HG03469 (cell line): ENCODE measurements at regions not wholly inside any gene's neighbourhood (a gene's known extent, or its start where the extent isn't known, plus 50 kb on each side); places are given as distances from the start of the nearest gene placed in this dataset.

Experiments used
- ATAC-seq: cut with Tn5 transposase; IDR thresholded peaks from one replicate; pipeline ENCODE4 v1.9.1; 2021; ENCODE audit warnings: mild to moderate bottlenecking, moderate library complexity, moderate number of reproducible peaks; ENCODE audit not compliant: unreplicated experiment

DNA sequence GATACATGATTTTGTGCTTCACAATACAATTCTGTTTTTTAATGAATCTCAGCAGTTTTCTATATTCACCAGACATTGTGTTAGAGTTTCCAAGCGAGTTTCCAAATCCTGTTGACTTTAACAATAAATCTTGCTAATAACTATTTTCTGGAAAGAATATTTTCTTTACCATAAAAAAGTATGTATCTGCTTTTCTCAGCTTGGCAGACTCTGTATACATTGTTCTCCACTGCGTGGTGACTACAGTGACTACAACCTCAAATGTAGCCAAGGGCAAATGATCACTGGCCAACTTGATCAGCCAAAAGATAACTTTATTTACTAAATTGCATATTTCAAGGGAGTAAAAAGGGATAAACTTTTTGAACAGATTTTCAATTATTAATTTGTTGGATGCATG, 325.9 kb upstream of the ADAMTS5 start:
- ATAC-seq = no peak

DNA sequence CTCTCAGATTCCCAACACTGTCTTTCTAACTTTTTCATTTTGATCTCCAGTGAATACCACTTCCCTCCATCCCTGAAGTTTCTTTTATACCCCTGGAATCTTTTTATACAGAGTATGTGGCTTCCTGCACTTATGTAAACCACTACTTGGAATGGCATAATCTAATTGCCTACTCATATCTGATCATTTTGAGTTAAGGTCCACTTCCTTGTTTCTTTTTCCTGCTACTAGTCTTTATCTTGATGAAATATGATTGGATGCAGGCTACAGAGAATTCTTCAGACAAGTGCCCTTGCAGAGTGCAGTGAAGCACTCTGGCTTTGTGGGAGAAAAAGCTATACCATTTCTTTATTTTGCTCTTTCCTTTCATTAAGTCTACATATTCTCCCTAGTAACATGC, 325.3 kb upstream of the ADAMTS5 start:
- no peak for ATAC-seq

DNA sequence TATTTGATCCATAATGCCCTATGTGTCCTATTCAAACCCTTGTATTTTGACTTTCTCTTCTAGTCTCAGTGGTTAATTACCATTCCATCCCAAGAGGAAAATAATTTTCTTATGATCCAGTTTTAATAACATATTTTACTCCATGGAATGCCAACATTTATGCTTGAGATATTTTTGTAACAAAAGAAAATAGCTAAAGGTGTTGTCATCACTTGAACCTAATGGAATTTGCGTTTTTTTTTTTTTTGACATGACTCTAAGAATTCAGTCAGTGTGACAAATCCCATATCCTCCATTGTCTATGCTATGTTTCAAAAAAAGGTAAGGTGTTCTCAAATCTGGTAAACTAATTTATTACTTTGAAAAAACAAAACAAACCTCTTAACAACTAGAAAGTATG, 324.1 kb upstream of the ADAMTS5 start:
- no peak for ATAC-seq

DNA sequence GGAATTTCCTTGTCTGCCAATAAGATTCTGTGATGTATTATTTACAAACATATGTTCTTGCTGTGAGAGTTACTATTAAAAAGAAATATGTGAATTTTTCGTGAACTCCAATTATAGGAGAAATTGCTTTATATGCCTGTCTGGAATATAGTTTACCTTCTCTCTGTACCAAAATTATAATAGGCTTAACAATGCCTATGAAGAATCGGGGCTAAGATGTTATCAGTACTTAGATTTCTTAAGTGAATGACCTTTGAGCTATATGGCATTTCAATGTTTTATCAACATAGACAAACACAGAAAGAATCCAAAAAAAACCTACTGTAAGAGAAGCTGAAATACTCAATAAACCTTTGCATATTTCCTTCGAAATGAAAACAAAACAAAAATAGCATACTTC, 323.1 kb upstream of the ADAMTS5 start:
- no peak for ATAC-seq

DNA sequence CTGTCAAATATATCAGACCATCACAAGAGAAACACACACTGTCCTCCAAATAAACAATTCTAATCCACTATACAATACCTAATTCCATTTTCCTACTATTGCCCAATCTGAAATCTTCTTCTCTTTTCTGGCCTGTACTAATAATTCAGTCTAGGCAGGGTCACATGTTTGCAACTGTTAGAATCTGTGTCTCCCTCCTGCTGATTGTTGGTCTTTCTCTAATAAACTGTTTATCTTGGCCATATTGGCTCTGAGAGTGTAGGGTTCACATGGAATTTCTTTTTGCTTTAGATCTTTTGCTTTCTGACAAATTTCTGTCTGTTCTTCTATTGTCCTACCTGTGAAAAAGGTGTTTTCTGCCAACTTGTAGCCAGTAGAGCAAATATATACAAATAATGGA, 319.9 kb upstream of the ADAMTS5 start:
- ATAC-seq = no peak

DNA sequence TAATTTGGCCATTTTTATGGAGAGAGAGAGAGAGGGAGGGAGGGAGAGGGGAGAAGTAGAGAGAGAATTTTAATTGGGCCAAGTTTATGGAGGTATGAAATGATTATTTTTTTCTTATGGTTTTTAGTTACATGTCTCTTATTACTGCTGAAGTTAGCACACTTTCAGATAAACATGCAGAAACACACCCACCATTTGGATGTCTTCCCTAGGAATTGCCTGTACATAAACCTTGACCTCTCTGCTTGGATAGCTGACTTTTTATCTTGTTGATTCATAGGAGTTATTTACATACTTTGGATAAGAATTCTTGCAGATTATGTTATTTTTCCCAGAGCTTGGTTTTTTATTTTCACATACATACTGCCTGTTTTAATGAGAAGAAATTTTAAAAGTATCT, 310.2 kb upstream of the ADAMTS5 start:
- no peak for ATAC-seq

DNA sequence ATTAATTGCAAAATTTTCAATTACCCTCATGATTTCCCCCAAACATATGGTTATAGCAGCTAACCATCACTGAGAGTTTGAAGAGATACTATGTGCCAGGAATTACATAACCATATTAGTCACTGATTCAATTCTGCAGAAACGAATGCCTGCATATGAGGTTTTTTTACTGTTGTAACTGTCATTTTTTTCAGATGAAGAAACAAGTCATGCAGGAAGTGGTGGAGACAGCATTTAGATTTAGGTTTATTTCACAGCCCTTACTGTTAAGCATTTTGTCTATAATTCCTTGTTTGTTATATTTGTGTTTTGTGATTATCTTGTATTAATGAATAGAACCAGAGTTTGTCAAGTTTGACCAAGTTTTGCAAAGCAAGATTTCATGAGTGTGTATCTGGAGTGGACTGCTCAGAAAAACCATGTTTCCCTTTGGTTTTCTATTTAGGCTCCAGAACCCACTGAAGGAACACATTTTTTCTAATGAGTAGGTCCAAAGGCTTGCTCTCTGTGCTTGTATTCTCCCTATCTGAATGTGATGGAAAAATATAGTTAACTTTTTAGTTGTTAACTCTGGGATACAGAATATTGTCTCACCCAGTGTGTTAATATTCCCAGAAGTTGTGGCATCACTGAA, 308.5 kb upstream of the ADAMTS5 start:
- ATAC-seq = no peak

DNA sequence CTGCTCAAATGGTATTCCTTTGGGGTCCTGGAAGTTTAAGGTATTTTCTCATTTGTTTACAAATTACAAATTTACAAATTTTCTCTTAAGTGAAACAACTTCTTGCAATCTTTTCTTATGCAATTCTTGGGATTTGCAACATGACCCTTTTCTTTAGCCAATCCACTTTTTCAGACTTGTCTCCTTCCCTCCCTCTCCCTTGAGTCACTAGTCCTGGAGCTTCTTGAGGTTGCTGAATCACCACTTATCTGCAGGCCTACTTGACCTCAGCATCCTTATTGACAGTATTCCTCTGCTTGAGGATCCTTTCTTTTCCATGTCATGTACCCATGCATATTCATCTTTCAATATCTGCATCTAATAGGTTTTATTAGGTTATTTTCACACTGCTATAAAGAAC, 302.8 kb upstream of the ADAMTS5 start:
- ATAC-seq = no peak

DNA sequence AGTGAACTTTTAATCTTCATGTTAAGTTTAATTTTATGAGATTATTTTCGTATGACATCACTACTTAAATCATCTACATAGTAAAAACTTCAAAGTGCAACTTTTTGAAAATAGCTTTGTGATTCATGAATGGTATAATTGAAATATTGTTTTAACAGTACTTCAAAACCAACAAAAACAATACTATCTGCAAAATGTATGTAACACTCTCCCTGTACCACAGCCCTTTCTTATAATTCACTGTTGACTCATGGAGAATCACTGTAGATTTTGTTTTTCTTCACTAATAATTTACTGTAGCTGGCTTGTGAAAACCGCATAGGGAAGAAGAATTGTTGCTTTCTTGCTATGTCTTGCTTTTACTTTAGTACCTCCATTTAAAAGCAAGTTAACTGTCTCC, 301.4 kb upstream of the ADAMTS5 start:
- no peak for ATAC-seq

DNA sequence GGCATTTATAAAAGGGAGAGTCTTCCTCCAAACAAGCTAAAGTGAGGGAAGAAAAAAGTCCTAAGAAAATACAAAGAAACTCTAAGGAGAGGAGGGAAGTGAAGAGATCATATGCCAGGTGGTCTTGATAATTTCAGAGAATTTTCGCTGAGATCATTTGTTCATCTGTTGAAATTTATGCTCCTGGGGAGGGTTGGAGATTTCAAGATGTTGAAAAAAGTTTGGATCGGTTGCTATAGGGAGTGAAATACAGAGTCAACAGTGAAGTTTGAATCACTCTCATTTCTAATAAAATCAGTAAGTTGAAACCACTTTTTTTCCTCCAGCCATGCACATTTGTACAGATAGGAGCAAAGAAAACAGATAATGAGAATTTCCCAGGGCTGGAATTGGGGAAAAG, 299.1 kb upstream of the ADAMTS5 start:
- ATAC-seq = no peak

DNA sequence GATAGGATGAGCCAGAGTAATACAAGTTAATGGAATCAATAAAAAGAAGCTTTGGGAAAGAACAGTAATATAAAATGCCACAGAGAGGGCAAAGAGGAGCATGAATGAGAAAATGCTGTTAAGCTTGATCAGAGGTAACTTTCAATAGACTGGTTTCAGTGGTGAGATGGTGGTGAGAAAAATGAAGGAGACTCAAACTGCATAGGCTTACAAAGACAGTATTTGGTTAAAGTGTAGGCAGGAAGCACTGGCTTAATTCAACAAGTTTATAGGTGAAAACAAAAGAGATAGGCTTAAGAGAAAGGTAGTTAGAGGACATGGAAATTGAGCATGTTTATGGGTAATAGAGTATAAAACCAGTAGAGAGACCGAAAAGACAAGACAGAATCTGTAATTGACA, 298.6 kb upstream of the ADAMTS5 start:
- ATAC-seq = no peak

DNA sequence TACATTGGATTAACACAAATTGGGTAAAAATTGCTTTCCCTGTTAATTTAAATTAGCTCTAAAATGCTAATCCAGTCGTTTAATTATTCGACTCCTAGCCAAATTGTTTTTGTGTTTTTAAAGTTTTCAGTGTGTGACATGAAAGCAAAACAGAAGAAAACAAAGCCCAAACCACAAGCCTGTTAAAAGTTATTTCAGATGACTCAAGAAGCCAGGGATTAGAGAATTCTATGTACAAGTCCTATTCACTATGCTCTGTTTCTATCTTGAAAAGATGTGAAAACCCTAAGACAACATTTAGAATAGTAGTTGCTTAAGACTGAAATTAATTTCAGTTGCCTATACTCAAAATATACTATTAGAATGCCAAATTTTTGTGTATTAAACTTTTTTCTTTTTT, 294.8 kb upstream of the ADAMTS5 start:
- ATAC-seq = no peak

DNA sequence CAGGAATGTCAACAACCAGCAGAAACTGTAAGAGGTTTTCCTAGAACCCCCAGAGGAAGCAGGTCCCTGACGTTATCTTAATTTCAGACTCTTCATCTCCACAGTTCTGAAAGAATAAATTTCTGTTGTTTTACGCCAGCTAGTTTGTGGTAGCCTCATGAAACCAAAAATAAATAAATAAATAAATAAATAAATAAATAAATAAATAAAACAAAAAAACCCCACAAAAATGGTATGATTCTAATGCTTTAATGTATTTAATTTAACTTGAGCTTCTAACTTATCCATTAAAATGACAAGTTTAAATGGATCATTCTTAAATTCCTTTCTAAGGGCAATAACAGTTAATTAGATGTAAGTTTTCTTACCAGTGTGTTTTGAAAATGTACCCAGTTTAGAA, 293.8 kb upstream of the ADAMTS5 start:
- no peak for ATAC-seq

DNA sequence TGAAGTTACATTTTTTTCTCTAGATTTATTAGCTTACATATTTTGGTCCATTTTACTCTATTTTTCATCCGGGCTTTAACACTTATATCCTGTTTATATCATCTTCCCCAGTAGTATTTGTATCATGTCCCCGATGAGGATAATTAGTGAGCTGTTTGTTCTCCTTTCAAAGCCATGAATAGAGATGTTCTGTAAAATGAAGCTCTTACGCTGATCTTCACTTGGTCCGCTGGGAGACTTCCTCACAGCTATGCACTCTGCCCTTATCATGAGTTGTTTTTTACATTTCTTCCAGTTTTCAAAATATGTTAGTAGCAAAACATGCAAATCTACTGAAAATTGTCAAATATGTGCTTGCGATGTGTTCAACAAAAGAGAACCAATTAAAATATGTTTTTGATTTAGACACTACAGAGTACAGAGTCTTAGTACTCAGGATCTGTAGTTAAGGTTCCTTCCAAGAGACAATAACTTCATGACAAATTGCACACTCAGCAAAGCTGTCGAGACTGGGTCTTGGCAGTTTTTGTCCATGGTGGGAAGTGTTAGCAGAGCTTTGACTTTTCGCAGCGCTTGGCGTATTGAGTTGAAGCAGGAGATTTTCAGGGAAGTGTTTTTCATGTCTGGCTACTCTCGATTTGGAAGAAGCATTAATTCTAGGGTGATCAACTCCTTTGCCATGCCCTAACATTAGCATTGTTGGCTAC, 292.0 kb upstream of the ADAMTS5 start:
- no peak for ATAC-seq

DNA sequence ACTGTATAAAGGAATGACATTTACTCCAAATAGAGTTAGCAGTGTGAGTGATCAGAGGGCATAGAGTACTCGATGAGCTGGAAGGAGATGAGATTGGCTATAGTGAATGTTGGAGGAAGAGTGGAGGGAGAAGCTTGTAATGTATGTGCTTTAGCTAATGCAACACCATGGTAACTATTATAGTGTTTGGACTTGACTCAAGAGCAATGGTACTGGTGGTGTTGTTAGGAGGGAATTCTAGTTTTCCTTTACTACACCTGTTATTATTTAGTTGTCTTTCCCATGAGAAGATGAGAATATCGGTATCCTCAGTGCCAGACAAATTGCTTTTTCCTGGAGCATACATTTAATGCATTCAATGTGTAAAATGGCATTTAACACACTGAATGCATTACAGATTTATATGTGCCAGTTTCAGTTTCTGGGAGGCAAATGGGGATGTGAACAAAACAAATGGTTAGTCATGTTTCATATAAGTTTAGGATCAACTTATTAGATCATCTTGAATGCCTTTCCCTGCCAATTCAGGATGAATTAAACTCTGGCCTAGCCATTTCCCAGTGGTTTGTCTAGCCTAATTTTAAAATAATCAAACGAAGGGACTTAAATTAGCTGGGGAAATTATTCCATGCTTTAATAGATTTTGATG, 291.1 kb upstream of the ADAMTS5 start:
- no peak for ATAC-seq

DNA sequence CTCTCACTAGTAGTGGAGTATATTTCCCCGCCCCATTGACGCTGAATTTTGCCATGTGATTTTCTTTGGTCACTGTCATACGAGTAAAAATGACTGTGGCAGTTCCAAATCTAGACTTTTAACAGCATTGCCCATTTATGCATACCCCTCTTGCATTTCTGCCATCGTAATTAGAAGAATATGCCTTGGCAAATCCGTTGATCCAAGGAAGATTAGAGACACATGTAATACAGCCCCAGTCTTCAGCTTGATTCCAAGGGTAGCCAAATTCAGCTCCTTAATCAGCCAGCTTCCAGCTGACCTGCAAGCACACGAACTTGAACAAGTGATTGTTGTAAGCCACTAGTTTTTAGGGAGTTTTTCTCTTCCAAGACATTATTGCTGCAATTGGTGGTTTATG, 290.3 kb upstream of the ADAMTS5 start:
- ATAC-seq = no peak

DNA sequence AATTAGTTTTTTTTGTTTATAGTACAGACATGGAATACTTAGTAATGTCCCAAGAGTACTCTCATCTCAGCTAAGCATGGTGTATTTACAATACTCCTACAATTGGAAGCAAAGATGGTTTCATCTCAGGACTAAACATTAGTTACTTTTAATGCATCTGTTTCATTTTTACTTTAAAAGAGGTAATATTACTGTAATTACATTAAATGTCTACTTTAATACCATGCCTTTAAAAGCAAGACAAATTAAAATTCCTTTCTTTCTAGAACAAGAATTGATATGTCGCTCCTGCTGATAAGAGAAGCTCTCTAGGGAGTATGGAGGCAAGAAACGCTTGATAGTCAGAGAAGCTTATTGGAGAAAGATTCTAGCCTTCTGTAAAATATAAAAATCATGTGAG, 284.9 kb upstream of the ADAMTS5 start:
- no peak for ATAC-seq

DNA sequence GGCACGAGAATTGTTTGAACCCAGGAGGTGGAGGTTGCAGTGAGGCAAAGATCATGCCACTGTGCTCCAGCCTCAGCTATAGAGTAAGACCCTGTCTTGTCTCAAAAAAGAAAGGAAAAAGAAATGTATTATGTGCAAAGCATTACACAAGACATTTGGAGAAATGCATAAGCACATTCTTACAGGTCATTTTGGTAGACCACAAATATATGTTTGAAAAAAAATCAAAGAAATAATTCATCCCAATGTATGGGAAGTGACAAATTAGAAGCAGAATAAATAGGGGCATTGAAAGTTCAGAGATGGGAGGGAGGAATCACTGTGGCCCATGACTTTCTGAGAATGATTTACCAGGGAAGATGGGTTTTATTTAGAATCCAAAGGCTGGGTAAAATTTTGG, 283.5 kb upstream of the ADAMTS5 start:
- no peak for ATAC-seq

DNA sequence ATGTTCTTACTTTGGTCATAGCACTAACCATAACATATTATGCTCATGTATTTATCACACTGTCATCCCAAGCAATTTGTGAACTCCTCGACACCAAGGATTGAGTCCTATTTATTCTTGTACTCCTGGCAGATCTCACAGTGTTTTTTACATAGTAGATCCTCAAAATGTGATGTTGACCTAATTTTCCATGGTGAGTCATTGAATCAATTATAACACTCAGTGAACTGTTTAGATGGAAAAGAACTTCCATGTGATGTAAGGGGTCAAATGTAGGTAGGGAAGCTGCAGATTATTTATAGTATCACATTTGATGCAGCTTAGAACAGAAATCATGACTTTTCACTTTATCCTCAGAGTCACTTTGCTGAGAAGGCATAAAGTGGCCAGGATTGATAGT, 281.9 kb upstream of the ADAMTS5 start:
- no peak for ATAC-seq

DNA sequence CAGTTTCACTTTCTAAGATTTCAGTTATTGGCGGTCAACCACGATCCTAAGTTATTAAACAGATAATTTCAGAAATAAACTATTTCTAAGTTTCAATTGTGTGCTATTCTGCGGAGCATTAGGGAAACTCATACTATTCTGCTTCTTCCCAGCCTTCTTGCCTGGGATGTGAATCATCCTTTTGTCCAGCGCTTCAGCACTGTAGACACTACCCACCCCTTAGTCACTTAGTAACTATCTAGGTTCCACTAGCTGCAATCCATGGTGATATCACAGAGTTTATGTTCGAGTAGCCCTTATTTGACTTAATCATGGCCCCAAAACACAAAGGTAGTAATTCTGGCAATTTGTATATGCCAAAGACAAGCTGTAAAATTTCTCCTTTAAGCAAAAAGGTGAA, 279.9 kb upstream of the ADAMTS5 start:
- no peak for ATAC-seq

DNA sequence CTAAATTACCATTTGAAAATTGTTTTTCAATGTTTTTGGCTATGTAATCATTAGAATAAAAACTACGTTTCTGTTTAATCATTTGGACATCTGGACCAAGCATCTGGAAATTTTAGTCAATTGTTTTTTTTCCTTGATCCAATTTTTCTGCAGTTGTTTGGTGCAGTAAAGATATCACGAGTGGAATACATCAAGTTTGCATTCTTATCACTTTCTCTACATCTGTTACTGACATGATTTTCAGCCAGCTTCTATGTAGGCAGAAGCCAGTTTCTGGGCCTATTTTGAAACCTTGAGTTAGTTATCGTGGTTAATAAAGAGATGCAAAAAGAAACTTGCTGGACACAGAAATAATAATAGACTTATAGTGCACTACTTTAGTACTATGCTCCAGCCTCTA, 277.9 kb upstream of the ADAMTS5 start:
- no peak for ATAC-seq

DNA sequence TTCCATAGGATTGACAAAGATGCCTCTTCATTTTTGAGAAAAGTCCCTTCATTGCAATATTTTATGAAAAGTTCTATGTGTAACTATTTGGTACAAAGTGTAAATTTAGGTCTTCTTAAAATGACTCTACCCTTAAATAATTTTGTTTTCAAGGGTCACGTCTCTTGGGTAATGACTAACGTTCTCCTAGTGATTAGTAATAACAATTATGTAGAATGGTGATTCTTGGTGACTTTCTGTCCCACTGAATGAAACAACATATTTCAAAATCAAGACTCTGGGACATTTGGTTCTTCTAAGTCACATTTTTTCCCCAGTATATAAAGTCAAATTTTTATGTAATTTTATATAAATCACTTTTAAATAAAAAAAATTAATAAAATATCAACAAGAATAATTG, 277.5 kb upstream of the ADAMTS5 start:
- no peak for ATAC-seq

DNA sequence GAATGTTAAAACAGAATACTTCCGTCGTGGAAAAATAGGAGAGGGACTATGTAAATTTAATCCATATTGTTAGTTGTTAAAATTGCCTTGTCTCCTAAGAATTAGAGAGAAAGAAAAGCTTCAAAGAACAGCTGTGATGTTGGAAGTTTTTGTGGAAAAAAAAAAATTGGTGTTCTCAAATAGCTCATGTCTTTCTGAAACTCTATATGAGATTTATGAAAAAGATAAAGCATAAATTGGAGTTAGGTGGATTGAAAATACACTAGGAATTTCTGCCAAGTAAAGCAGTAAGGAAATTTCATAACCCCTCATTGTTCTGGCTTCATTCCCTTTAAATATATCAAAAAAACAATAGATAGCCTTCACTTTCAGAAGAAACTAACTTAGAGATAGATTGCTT, 274.0 kb upstream of the ADAMTS5 start:
- no peak for ATAC-seq
